ENCODE measurements at regions not wholly inside any gene's neighbourhood (a gene's known extent, or its start where the extent isn't known, plus 50 kb on each side); places are given as distances from the start of the nearest gene placed in this dataset.

DNA sequence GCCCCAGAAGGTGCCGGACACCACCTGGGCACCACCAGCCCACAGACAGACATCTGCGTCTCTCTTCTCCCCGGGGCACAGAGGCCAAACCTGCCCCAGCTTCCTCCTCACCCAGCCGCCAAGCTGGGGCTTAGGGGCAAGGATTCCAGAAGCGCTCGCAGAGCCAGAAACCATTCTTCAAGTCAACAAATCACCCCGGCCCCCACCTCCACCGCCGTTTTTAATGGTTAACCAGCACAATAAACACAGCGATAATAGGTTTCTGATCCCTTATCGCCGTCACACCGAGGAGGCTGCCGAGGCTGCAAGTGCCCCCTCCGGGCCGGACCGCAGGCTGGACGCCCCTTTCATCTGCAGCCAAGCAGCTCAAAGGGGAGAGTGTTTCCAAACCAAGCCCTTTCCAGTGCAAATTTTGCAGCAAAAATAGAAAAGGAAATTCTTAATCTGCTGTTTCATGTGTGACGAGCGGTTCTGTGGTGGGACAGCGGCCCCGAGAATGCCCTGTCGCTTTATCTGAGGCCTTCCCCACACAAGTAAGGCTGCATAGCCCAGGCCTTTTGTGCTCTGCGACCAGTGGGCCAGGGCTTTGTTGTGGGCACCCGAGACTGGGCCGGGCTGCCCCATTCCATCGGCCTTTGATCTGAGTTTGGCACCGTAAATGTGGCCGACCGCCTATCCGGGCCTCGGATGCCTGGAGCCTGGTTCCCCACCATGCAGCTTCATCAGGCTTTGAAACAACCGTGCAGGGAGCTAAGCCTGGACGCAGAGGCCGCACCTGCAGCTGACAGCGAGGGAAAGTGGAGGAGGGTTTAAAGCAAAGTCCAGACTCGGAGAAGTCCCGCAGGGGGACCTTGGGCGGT, 83.2 kb downstream of the FOXL3 start:
- no peaks in the 10 kb centered on the region for H3K4me1 ChIP-seq (ENCODE audit: control insufficient read depth, extremely low read depth, insufficient read depth, low read length)
- CTCF ChIA-PET, result no interaction called here
- no peak overlapping the region for H2AFZ ChIP-seq (ENCODE audit: low read depth, low read length)
- BruUV-seq (replicated peaks), result no TSS peak
- H3K9me3 ChIP-seq (replicated peaks; ENCODE audit: control insufficient read depth, insufficient read depth, low read length), result no peaks in the 10 kb centered on the region
- H3K9me1 ChIP-seq (replicated peaks; ENCODE audit: control insufficient read depth, extremely low read depth, insufficient read depth, low read length), result no peaks in the 10 kb centered on the region
- FAIRE-seq, result no peak
- H3K27ac ChIP-seq (ENCODE audit: insufficient read depth, low read depth, low read length), result no peak overlapping the region
- dilution Hi-C loops (cut with MboI; ENCODE audit: extremely low pct_ligation_motif_present, low sequenced_read_pairs) (no loop called here), intact Hi-C loops (cut with micrococcal nuclease) (no loop called here)
- no peak overlapping the region for H3K4me2 ChIP-seq (ENCODE audit: insufficient read depth, low read length)
- no peaks in the 10 kb centered on the region for H4K20me1 ChIP-seq (replicated peaks; ENCODE audit: control insufficient read depth, extremely low read depth, insufficient read depth, low read length)
- POLR2A ChIA-PET, result no interaction called here
- no peak overlapping the region for H3K9ac ChIP-seq (replicated peaks; ENCODE audit: extremely low read depth, insufficient read depth, low read length)
- DNase-seq (ENCODE audit: low read depth, low spot score), result no peak
- no peaks in the 10 kb centered on the region for H3K36me3 ChIP-seq (ENCODE audit: control insufficient read depth in 2 of 2, extremely low read depth in 1 of 2, insufficient read depth in 2 of 2, low read length in 2 of 2)
- no peak overlapping the region for H3K4me3 ChIP-seq (replicated peaks in 1 of 3; ENCODE audit: insufficient read depth in 1 of 3, low read depth in 1 of 3, low read length in 3 of 3)
- TF ChIP-seq, protein P1, sequence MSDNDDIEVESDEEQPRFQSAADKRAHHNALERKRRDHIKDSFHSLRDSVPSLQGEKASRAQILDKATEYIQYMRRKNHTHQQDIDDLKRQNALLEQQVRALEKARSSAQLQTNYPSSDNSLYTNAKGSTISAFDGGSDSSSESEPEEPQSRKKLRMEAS (IDR thresholded peaks at IDR 0.05; ENCODE audit: insufficient read depth, insufficient read length), result no peak
- TF ChIP-seq MYC (IDR thresholded peaks at IDR 0.05; ENCODE audit: low read depth, low read length) (no peak), JUN (IDR thresholded peaks at IDR 0.05; ENCODE audit: borderline replicate concordance, insufficient read depth, insufficient read length, low read depth) (no peak), FOS (IDR thresholded peaks at IDR 0.05; ENCODE audit: borderline replicate concordance, insufficient read depth, low read length) (no peak), GATA2 (IDR thresholded peaks at IDR 0.05; ENCODE audit: insufficient read depth, insufficient read length, low read depth, low read length) (no peak), EZH2 (IDR thresholded peaks at IDR 0.05; ENCODE audit: borderline replicate concordance, low read depth, low read length, severe bottlenecking) (no peak), POLR2A (IDR thresholded peaks at IDR 0.05; ENCODE audit: low read depth, low read length) (no peak), POLR2AphosphoS5 (IDR thresholded peaks at IDR 0.05; ENCODE audit: insufficient read depth, low read depth, low read length) (no peak)
- TF ChIP-seq, protein P2, sequence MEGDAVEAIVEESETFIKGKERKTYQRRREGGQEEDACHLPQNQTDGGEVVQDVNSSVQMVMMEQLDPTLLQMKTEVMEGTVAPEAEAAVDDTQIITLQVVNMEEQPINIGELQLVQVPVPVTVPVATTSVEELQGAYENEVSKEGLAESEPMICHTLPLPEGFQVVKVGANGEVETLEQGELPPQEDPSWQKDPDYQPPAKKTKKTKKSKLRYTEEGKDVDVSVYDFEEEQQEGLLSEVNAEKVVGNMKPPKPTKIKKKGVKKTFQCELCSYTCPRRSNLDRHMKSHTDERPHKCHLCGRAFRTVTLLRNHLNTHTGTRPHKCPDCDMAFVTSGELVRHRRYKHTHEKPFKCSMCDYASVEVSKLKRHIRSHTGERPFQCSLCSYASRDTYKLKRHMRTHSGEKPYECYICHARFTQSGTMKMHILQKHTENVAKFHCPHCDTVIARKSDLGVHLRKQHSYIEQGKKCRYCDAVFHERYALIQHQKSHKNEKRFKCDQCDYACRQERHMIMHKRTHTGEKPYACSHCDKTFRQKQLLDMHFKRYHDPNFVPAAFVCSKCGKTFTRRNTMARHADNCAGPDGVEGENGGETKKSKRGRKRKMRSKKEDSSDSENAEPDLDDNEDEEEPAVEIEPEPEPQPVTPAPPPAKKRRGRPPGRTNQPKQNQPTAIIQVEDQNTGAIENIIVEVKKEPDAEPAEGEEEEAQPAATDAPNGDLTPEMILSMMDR (IDR thresholded peaks at IDR 0.05; ENCODE audit: extremely low read depth in 1 of 2, insufficient read depth in 1 of 2, low read depth in 1 of 2, low read length in 2 of 2), result no peak
- no peaks in the 10 kb centered on the region for H3K27me3 ChIP-seq (ENCODE audit: control insufficient read depth in 2 of 2, insufficient read depth in 2 of 2, low read length in 2 of 2)
- H3K79me2 ChIP-seq (ENCODE audit: control insufficient read depth, insufficient read depth, low read length), result no peaks in the 10 kb centered on the region

All from endothelial cell of umbilical vein (primary cell).